Activated T-cell treated with anti-CD3 and anti-CD28 coated beads for 1 hour (primary cell): ENCODE measurements at regions not wholly inside any gene's neighbourhood (a gene's known extent, or its start where the extent isn't known, plus 50 kb on each side); places are given as distances from the start of the nearest gene placed in this dataset.

Experiments used
- DNase-seq: peaks from one replicate; pipeline ENCODE4 v3.0.0-alpha.2; 2020; ENCODE audit warnings: low read depth

DNA sequence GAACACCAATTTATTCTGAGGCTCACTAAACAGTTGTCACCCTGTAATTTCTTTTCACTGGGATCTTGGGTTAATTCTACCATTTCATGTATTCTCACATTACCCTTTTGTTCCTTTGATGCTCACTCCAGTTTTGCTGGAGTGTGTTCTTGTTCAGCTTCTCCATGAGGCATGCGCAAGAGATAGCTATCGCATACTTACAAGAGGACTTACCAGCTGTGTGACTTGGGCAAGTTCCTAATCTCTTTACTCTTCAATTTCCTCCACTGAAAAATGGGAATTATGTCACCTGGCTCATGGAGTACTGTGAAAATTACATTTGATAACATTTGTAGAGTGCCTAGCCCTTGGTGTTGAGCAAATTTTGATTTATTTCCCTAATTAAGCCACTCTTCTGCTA, 56.5 kb upstream of the JDP2 start:
- DNase-seq, result no peak

- no peak for DNase-seq
Measured at GRCh38 chr14:75372260-75372659, 55.6 kb upstream of the JDP2 start.

GRCh38 chr14:75373133-75373532, 54.7 kb upstream of the JDP2 start:
- DNase-seq, result no peak

DNA sequence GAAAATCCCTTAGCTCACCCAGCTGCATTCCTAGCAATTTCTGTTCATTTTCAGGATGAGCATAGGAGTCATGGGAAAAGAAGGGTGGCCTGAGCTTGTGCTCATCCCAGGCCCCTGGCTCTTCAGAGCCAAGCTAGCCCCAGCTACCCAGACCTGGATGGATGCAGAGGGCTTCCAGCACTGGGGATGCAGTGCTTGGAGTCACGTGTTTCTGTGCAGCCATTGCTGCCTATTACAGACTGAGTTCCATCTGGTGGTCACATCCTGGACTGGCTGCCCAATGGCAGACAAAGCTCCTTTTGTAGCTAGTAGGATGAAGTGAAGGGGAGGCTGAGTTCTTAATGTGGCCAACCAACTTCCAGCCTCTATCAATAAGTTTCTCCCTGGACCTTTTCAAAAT, 54.2 kb upstream of the JDP2 start:
- no peak for DNase-seq

- no peak for DNase-seq
Measured at GRCh38 chr14:75374911-75375310, 52.9 kb upstream of the JDP2 start.

DNA sequence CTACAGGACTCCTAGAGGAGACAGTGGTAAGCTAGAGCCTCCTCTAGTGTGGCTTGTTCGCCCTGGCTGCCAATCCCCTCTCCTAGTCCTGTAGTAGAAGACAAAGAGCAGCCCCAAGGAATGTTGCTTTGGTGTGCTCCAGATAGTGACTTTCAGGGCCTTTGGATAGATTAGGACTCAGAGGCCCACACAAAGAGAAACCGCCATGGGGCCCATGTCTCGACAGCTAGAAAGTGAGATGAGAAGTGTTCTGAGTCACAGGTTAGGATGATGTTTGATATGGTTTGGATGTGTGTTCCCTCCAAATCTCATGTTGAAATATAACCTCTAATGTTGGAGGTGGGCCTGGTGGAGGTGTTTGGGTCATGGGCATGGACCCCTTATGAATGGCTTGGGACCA, 51.8 kb upstream of the JDP2 start:
- no peak for DNase-seq
